ENCODE measurements at regions not wholly inside any gene's neighbourhood (a gene's known extent, or its start where the extent isn't known, plus 50 kb on each side); places are given as distances from the start of the nearest gene placed in this dataset.

DNA sequence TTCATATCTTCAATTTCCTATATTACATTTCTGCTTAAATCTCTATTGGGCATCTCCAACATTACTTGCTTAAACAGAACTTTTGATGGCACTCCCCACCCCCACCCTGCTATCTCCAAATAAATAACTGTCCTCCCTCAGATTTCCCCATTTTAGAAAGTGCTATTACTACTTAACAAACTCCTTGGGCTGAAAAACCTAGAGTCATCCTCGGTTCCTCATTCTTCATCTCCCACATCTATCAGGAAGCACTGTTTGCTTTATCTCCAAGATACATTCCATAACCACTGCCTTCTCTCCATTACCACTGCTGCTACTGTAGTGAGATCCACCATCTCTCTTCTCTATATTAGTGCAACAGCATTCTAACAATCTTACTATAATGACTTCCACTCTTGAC is 150.4 kb upstream of the CYRIA start:
- no peak for TF ChIP-seq POLR2AphosphoS5 (IDR thresholded peaks at IDR 0.05; ENCODE audit: low read depth, low read length)
- no peak for TF ChIP-seq POLR2A (IDR thresholded peaks at IDR 0.05; ENCODE audit: low read depth, low read length)
- no peak for TF ChIP-seq SPI1 (IDR thresholded peaks at IDR 0.05; ENCODE audit: low read depth, low read length)
- no peak for TF ChIP-seq TAF1 (IDR thresholded peaks at IDR 0.05; ENCODE audit: low read depth, low read length)
- no peak for TF ChIP-seq PAX5 (IDR thresholded peaks at IDR 0.05; ENCODE audit: insufficient read depth, low read length, severe bottlenecking)
